ENCODE measurements at regions not wholly inside any gene's neighbourhood (a gene's known extent, or its start where the extent isn't known, plus 50 kb on each side); places are given as distances from the start of the nearest gene placed in this dataset.
"Not testable (repeated sequence)": the region's sequence is repeated elsewhere in the genome, so short reads cannot be mapped to it uniquely, and the experiment has no call there.

GRCh38 chr13:54805743-54806142, 1777.1 kb downstream of the OLFM4 start:
- no peaks in the 10 kb centered on the region for H3K4me1 Mint-ChIP-seq
- POLR2A ChIA-PET (ENCODE audit: partially characterized antibody), result no interaction called here
- Histone ChIP-seq H3K9me3 (ENCODE audit: control insufficient read depth in 1 of 2, low read length in 2 of 2) (no peaks in the 10 kb centered on the region), H3K27me3 (ENCODE audit: insufficient read depth, low read length) (no peaks in the 10 kb centered on the region), H3K4me1 (ENCODE audit: insufficient read depth, low read length) (no peaks in the 10 kb centered on the region), H3K36me3 (ENCODE audit: insufficient read depth, low read length) (no peaks in the 10 kb centered on the region), H3K4me3 (ENCODE audit: low read length in 2 of 2) (no peak overlapping the region), H3K27ac (ENCODE audit: low read depth, low read length) (no peak overlapping the region)
- no peaks in the 10 kb centered on the region for H3K27me3 Mint-ChIP-seq
- CTCF ChIA-PET (ENCODE audit: partially characterized antibody), result no interaction called here
- H3K27ac Mint-ChIP-seq, result no peak overlapping the region
- no peaks in the 10 kb centered on the region for H3K36me3 Mint-ChIP-seq
- intact Hi-C loops (cut with micrococcal nuclease), result no loop called here
- DNase-seq, result no peak
- peaks cover 3 to 19% (median 8%) of the 10 kb centered on the region in 8 donors for H3K9me3 Mint-ChIP-seq
- no peak overlapping the region for H3K4me3 Mint-ChIP-seq

GRCh38 chr13:54821938-54822470, 1793.4 kb downstream of the OLFM4 start:
- H3K4me1 ChIP-seq (ENCODE audit: insufficient read depth, low read length); H3K27ac Mint-ChIP-seq; DNase-seq; H3K27me3 ChIP-seq (ENCODE audit: insufficient read depth, low read length); H3K4me1 Mint-ChIP-seq; intact Hi-C loops (cut with micrococcal nuclease); H3K36me3 Mint-ChIP-seq; CTCF ChIA-PET (ENCODE audit: partially characterized antibody); POLR2A ChIA-PET (ENCODE audit: partially characterized antibody); H3K4me3 Mint-ChIP-seq; H3K27ac ChIP-seq (ENCODE audit: low read depth, low read length); H3K4me3 ChIP-seq (ENCODE audit: low read length in 2 of 2); H3K27me3 Mint-ChIP-seq; H3K36me3 ChIP-seq (ENCODE audit: insufficient read depth, low read length): not testable (repeated sequence)
- peaks cover 0 to 28% (median 14%) of the 10 kb centered on the region in 8 donors for H3K9me3 Mint-ChIP-seq
- H3K9me3 ChIP-seq (ENCODE audit: control insufficient read depth in 1 of 2, low read length in 2 of 2), result peaks cover 0 to 11% of the 10 kb centered on the region in 2 donors

DNA sequence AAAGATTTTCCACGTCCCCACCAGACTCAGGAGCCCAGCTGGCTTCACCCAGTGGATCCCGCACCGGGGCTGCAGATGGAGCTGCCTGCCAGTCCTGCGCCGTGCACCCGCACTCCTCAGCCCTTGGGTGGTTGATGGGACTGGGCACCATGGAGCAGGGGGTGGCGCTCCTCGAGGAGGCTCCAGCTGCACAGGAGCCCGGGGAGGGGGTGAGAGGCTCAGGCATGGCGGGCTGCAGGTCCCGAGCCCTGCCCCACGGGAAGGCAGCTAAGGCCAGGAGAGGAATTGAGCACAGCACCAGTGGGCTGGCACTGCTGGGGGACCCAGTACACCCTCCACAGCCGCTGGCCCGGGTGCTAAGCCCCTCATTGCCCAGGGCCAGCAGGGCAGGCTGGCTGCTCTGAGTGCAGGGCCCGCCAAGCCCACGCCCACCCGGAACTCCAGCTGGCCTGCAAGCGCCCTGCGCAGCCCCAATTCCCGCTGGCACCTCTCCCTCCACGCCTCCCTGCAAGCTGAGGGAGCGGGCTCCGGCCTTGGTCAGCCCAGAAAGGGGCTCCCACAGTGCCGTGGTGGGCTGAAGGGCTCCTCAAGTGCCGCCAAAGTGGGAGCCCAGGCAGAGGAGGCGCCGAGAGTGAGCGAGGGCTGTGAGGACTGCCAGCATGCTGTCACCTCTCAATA, 1800.9 kb downstream of the OLFM4 start:
- H3K9me3 ChIP-seq (ENCODE audit: control insufficient read depth in 1 of 2, low read length in 2 of 2); H3K27ac ChIP-seq (ENCODE audit: low read depth, low read length); H3K27ac Mint-ChIP-seq; H3K4me3 Mint-ChIP-seq; H3K4me1 ChIP-seq (ENCODE audit: insufficient read depth, low read length); H3K36me3 Mint-ChIP-seq; H3K27me3 ChIP-seq (ENCODE audit: insufficient read depth, low read length); POLR2A ChIA-PET (ENCODE audit: partially characterized antibody); CTCF ChIA-PET (ENCODE audit: partially characterized antibody); intact Hi-C loops (cut with micrococcal nuclease); H3K36me3 ChIP-seq (ENCODE audit: insufficient read depth, low read length); H3K4me3 ChIP-seq (ENCODE audit: low read length in 2 of 2); H3K27me3 Mint-ChIP-seq; H3K4me1 Mint-ChIP-seq: not testable (repeated sequence)
- H3K9me3 Mint-ChIP-seq, result peaks cover 6 to 20% (median 12%) of the 10 kb centered on the region in 8 donors
- DNase-seq, result peak in 1 of 5 donors; percentile 27

GRCh38 chr13:54836273-54836672, 1807.7 kb downstream of the OLFM4 start:
- H3K4me3 ChIP-seq (ENCODE audit: low read length in 2 of 2), result no peak overlapping the region
- no peaks in the 10 kb centered on the region for H3K36me3 ChIP-seq (ENCODE audit: insufficient read depth, low read length)
- Mint-ChIP-seq H3K36me3 (no peaks in the 10 kb centered on the region), H3K27ac (no peak overlapping the region), H3K4me1 (no peaks in the 10 kb centered on the region), H3K9me3 (peaks cover 0 to 10% (median 4%) of the 10 kb centered on the region in 8 donors), H3K27me3 (no peaks in the 10 kb centered on the region), H3K4me3 (no peak overlapping the region)
- ChIA-PET CTCF (ENCODE audit: partially characterized antibody) (no interaction called here), POLR2A (ENCODE audit: partially characterized antibody) (no interaction called here)
- no peaks in the 10 kb centered on the region for H3K4me1 ChIP-seq (ENCODE audit: insufficient read depth, low read length)
- DNase-seq, result no peak
- no peaks in the 10 kb centered on the region for H3K27me3 ChIP-seq (ENCODE audit: insufficient read depth, low read length)
- no peaks in the 10 kb centered on the region for H3K9me3 ChIP-seq (ENCODE audit: control insufficient read depth in 1 of 2, low read length in 2 of 2)
- H3K27ac ChIP-seq (ENCODE audit: low read depth, low read length), result no peak overlapping the region
- intact Hi-C loops (cut with micrococcal nuclease), result no loop called here

DNA sequence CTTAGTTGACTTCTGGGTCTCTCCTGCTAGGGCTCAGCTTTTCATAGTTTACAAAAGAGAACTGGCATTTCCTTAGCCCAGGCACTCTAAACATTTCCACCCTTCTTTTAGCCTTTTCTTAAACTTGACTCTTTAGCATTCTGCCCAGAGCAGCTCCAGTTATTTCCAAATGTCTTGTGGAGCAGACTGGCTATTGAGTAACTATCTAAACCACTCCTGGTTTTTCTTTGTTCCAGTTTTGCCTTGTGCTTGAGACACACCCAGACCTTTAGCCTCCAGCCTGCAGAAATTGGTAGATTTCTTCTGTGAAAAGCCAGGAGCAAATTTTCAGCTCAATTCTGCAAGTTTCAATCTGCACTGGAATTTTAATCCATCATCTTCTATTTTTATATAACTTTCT, 1813.1 kb downstream of the OLFM4 start:
- no peak overlapping the region for H3K4me3 Mint-ChIP-seq
- Histone ChIP-seq H3K9me3 (ENCODE audit: control insufficient read depth in 1 of 2, low read length in 2 of 2) (no peaks in the 10 kb centered on the region), H3K27me3 (ENCODE audit: insufficient read depth, low read length) (no peaks in the 10 kb centered on the region), H3K4me3 (ENCODE audit: low read length in 2 of 2) (no peak overlapping the region), H3K27ac (ENCODE audit: low read depth, low read length) (no peak overlapping the region), H3K36me3 (ENCODE audit: insufficient read depth, low read length) (no peaks in the 10 kb centered on the region), H3K4me1 (ENCODE audit: insufficient read depth, low read length) (no peaks in the 10 kb centered on the region)
- no peaks in the 10 kb centered on the region for H3K27me3 Mint-ChIP-seq
- H3K36me3 Mint-ChIP-seq, result no peaks in the 10 kb centered on the region
- POLR2A ChIA-PET (ENCODE audit: partially characterized antibody), result no interaction called here
- intact Hi-C loops (cut with micrococcal nuclease), result no loop called here
- peaks cover 0 to 8% (median 6%) of the 10 kb centered on the region in 8 donors for H3K9me3 Mint-ChIP-seq
- CTCF ChIA-PET (ENCODE audit: partially characterized antibody), result no interaction called here
- no peak for DNase-seq
- H3K27ac Mint-ChIP-seq, result no peak overlapping the region
- no peaks in the 10 kb centered on the region for H3K4me1 Mint-ChIP-seq

- Mint-ChIP-seq H3K36me3 (no peaks in the 10 kb centered on the region), H3K4me3 (no peak overlapping the region), H3K27me3 (no peaks in the 10 kb centered on the region), H3K4me1 (no peaks in the 10 kb centered on the region), H3K9me3 (peaks cover 0 to 12% (median 5%) of the 10 kb centered on the region in 8 donors), H3K27ac (no peak overlapping the region)
- ChIA-PET CTCF (ENCODE audit: partially characterized antibody) (no interaction called here), POLR2A (ENCODE audit: partially characterized antibody) (no interaction called here)
- Histone ChIP-seq H3K27ac (ENCODE audit: low read depth, low read length) (no peak overlapping the region), H3K4me3 (ENCODE audit: low read length in 2 of 2) (no peak overlapping the region), H3K9me3 (ENCODE audit: control insufficient read depth in 1 of 2, low read length in 2 of 2) (no peaks in the 10 kb centered on the region), H3K27me3 (ENCODE audit: insufficient read depth, low read length) (no peaks in the 10 kb centered on the region), H3K36me3 (ENCODE audit: insufficient read depth, low read length) (no peaks in the 10 kb centered on the region), H3K4me1 (ENCODE audit: insufficient read depth, low read length) (no peaks in the 10 kb centered on the region)
- DNase-seq, result no peak
- intact Hi-C loops (cut with micrococcal nuclease), result no loop called here
Measured at GRCh38 chr13:54845351-54845965, 1816.8 kb downstream of the OLFM4 start.

- Mint-ChIP-seq H3K36me3 (no peaks in the 10 kb centered on the region), H3K27me3 (no peaks in the 10 kb centered on the region), H3K9me3 (peaks cover 2 to 10% (median 4%) of the 10 kb centered on the region in 8 donors), H3K4me1 (no peaks in the 10 kb centered on the region), H3K4me3 (no peak overlapping the region), H3K27ac (no peak overlapping the region)
- ChIA-PET POLR2A (ENCODE audit: partially characterized antibody) (no interaction called here), CTCF (ENCODE audit: partially characterized antibody) (no interaction called here)
- DNase-seq, result no peak
- Histone ChIP-seq H3K27me3 (ENCODE audit: insufficient read depth, low read length) (no peaks in the 10 kb centered on the region), H3K9me3 (ENCODE audit: control insufficient read depth in 1 of 2, low read length in 2 of 2) (no peaks in the 10 kb centered on the region), H3K4me1 (ENCODE audit: insufficient read depth, low read length) (no peaks in the 10 kb centered on the region), H3K4me3 (ENCODE audit: low read length in 2 of 2) (no peak overlapping the region), H3K27ac (ENCODE audit: low read depth, low read length) (no peak overlapping the region), H3K36me3 (ENCODE audit: insufficient read depth, low read length) (no peaks in the 10 kb centered on the region)
- intact Hi-C loops (cut with micrococcal nuclease), result no loop called here
Measured at GRCh38 chr13:54852831-54853230, 1824.2 kb downstream of the OLFM4 start.
